Spleen (tissue), 7 donors: ENCODE measurements at regions not wholly inside any gene's neighbourhood (a gene's known extent, or its start where the extent isn't known, plus 50 kb on each side); places are given as distances from the start of the nearest gene placed in this dataset.

Experiments
- CTCF ChIP-seq, 11 experiments: fragments of 200-600 bp in 7 of 11; fragments of 450-650 bp in 4 of 11; sonication (generic) in 4 of 11; IDR thresholded peaks in 8 of 11; conservative IDR thresholded peaks in 3 of 11; 1 replicate in 7 of 11; 2 replicates in 4 of 11; pipeline versions ENCODE4 v1.4.0 to v1.8.0; 2016 to 2021; ENCODE audit warnings: antibody characterized with exemption in 11 of 11, inconsistent platforms in 4 of 11, mild to moderate bottlenecking in 1 of 11
- POLR2A ChIP-seq, 3 donors: fragments of 450-650 bp; IDR thresholded peaks; one replicate each; pipeline ENCODE4 v1.5.1; 2017; ENCODE audit warnings: antibody characterized with exemption in 3 of 3, mild to moderate bottlenecking in 1 of 3
- POLR2AphosphoS5 ChIP-seq, 3 donors: sonication (generic); formaldehyde crosslinking; IDR thresholded peaks; one replicate each; pipeline ENCODE4 v1.5.1; 2017; ENCODE audit warnings: antibody characterized with exemption in 3 of 3
- donor health status: DM: no; HTN: no; CAD: no; lungs with moderate emphysema.
- donor health status: DM: no; HTN: no; CAD: no.
- donor health status: DM: no; HTN: no; CAD: no.

GRCh38 chr4:60016971-60017370 lies 1183.2 kb upstream of the ADGRL3 start:
- TF ChIP-seq CTCF (IDR thresholded peaks at IDR 0.05 in 8 of 11, conservative IDR thresholded peaks at IDR 0.05 in 3 of 11), result no peak
- TF ChIP-seq POLR2AphosphoS5 (IDR thresholded peaks at IDR 0.05), result no peak
- no peak for TF ChIP-seq POLR2A (IDR thresholded peaks at IDR 0.05)
